ENCODE measurements at regions not wholly inside any gene's neighbourhood (a gene's known extent, or its start where the extent isn't known, plus 50 kb on each side); places are given as distances from the start of the nearest gene placed in this dataset.

DNA sequence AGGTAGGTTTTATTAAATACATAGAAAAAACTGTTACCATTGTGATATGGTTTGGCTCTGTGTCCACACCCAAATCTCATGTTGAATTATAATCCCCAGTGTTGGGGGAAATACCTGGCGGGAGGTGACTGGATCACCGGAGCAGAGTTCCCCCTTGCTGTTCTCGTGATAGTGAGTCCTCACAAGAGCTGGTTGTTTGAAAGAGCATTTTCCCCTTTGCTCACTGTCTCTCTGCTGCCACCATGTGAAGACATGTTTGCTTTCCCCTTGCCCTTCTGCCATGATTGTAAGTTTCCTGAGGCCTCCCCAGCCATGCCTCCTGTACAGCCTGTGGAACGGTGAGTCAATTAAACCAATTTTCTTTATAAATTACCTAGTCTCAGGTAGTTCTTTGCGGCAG lies 352.7 kb upstream of the SLC39A10 start:
- FAIRE-seq (peak; percentile 57), DNase-seq (ENCODE audit: low spot score) (peak; percentile 35), ATAC-seq (peak; percentile 83)
- Histone ChIP-seq H3K9me3 (ENCODE audit: low read length) (no peaks in the 10 kb centered on the region), H3K27me3 (ENCODE audit: control insufficient read depth in 1 of 2, insufficient read depth in 2 of 2, low read length in 2 of 2) (no peaks in the 10 kb centered on the region), H3K9ac (ENCODE audit: insufficient read depth, low read depth, low read length) (no peak overlapping the region), H4K20me1 (ENCODE audit: insufficient read depth, low read length) (no peaks in the 10 kb centered on the region), H3K36me3 (replicated peaks in 1 of 2; ENCODE audit: control insufficient read depth in 1 of 2, insufficient read depth in 2 of 2, low read length in 2 of 2) (no peaks in the 10 kb centered on the region), H3K27ac (ENCODE audit: extremely low read length, insufficient read depth, low read length) (no peak overlapping the region), H3K4me1 (ENCODE audit: insufficient read depth, low read length) (peaks cover 5% of the 10 kb centered on the region; the same call in 1 of the 2 replicates), H3K4me2 (ENCODE audit: low read depth, low read length) (no peak overlapping the region), H3K79me2 (ENCODE audit: insufficient read depth, low read length) (no peaks in the 10 kb centered on the region), H2AFZ (ENCODE audit: low read length) (no peak overlapping the region), H3K4me3 (replicated peaks in 1 of 3; ENCODE audit: insufficient read depth in 1 of 3, low read depth in 2 of 3, low read length in 3 of 3) (no peak overlapping the region)
- TF ChIP-seq ZNF629 (CRISPR knock-in tag; conservative IDR thresholded peaks at IDR 0.05) (no peak), STAG1 (CRISPR knock-in tag; IDR thresholded peaks at IDR 0.05) (peak; percentile 63), KMT2A (CRISPR knock-in tag; IDR thresholded peaks at IDR 0.05) (no peak), HOXA5 (CRISPR knock-in tag; IDR thresholded peaks at IDR 0.05) (no peak), KDM3A (CRISPR knock-in tag; IDR thresholded peaks at IDR 0.05; ENCODE audit: low read depth) (no peak), ZNF644 (CRISPR knock-in tag; IDR thresholded peaks at IDR 0.05; ENCODE audit: low read depth) (0 out of 2 replicates have a peak, but pooled peaks have one; percentile 45), ZNF234 (CRISPR knock-in tag; conservative IDR thresholded peaks at IDR 0.05) (no peak), ZFP41 (CRISPR knock-in tag; IDR thresholded peaks at IDR 0.05; ENCODE audit: borderline replicate concordance) (no peak), NFKBIZ (CRISPR knock-in tag; IDR thresholded peaks at IDR 0.05) (no peak), ZNF598 (CRISPR knock-in tag; IDR thresholded peaks at IDR 0.05; ENCODE audit: borderline replicate concordance) (no peak), CHD2 (IDR thresholded peaks at IDR 0.05; ENCODE audit: low read depth, low read length) (0 out of 2 replicates have a peak, but pooled peaks have one; percentile 23), ZNF577 (CRISPR knock-in tag; IDR thresholded peaks at IDR 0.05; ENCODE audit: borderline replicate concordance, low read depth) (no peak), KAT2B (IDR thresholded peaks at IDR 0.05; ENCODE audit: borderline replicate concordance, low read depth, low read length) (no peak), ZNF230 (CRISPR knock-in tag; IDR thresholded peaks at IDR 0.05) (no peak), TCF12 (IDR thresholded peaks at IDR 0.05) (no peak), TCF12 (CRISPR knock-in tag; IDR thresholded peaks at IDR 0.05) (no peak), ZNF317 (CRISPR knock-in tag; IDR thresholded peaks at IDR 0.05) (no peak)
- TF ChIP-seq, protein P1, sequence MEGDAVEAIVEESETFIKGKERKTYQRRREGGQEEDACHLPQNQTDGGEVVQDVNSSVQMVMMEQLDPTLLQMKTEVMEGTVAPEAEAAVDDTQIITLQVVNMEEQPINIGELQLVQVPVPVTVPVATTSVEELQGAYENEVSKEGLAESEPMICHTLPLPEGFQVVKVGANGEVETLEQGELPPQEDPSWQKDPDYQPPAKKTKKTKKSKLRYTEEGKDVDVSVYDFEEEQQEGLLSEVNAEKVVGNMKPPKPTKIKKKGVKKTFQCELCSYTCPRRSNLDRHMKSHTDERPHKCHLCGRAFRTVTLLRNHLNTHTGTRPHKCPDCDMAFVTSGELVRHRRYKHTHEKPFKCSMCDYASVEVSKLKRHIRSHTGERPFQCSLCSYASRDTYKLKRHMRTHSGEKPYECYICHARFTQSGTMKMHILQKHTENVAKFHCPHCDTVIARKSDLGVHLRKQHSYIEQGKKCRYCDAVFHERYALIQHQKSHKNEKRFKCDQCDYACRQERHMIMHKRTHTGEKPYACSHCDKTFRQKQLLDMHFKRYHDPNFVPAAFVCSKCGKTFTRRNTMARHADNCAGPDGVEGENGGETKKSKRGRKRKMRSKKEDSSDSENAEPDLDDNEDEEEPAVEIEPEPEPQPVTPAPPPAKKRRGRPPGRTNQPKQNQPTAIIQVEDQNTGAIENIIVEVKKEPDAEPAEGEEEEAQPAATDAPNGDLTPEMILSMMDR (CRISPR knock-in tag; IDR thresholded peaks at IDR 0.05), result peak; percentile 56
- 8% methylated on average over 5 of the region's 5 CpGs for WGBS (ENCODE audit: low lambda C conversion rate)
- in situ Hi-C loops (cut with HindIII; ENCODE audit: extremely low pct_ligation_motif_present, low pct_unique_long_range_greater_than_20kb), result no loop called here
- ChIA-PET CTCF (ENCODE audit: low intra/inter-chr PET ratio, low total read pairs) (no interaction called here), POLR2A (no interaction called here)
- no TSS peak for BruUV-seq (replicated peaks)
- intact Hi-C loops (cut with micrococcal nuclease; ENCODE audit: unreplicated experiment), result loop anchor here (5.0 kb wide), 1 partner anchor 757 kb away; no protein-coding TSS in a partner anchor
